ENCODE measurements at regions not wholly inside any gene's neighbourhood (a gene's known extent, or its start where the extent isn't known, plus 50 kb on each side); places are given as distances from the start of the nearest gene placed in this dataset.

- DNase-seq, result no peak
- Histone ChIP-seq H4K20me1 (ENCODE audit: insufficient read depth) (no peaks in the 10 kb centered on the region), H3K4me2 (no peak overlapping the region), H3K9ac (no peak overlapping the region), H2AFZ (ENCODE audit: low read depth) (no peak overlapping the region), H3F3A (replicated peaks; ENCODE audit: insufficient read depth) (no peaks in the 10 kb centered on the region), H3K4me1 (ENCODE audit: control insufficient read depth in 1 of 2, insufficient read depth in 2 of 2, low read depth in 1 of 2, low read length in 1 of 2) (no peaks in the 10 kb centered on the region), H3K4me3 (ENCODE audit: low read depth in 2 of 2, low read length in 1 of 2) (no peak overlapping the region), H3K9me2 (no peaks in the 10 kb centered on the region), H3K79me2 (ENCODE audit: insufficient read depth) (no peaks in the 10 kb centered on the region), H3K27me3 (ENCODE audit: insufficient read depth) (no peaks in the 10 kb centered on the region), H3K27ac (ENCODE audit: low read depth in 2 of 2, low read length in 1 of 2) (no peak overlapping the region), H3K36me3 (replicated peaks in 1 of 2; ENCODE audit: control insufficient read depth in 1 of 2, insufficient read depth in 2 of 2, low read length in 1 of 2) (no peaks in the 10 kb centered on the region), H3K9me3 (no peaks in the 10 kb centered on the region)
- 0% methylated on average over 2 of the region's 2 CpGs for WGBS (ENCODE audit: low lambda C conversion rate)
- TF ChIP-seq RXRA (IDR thresholded peaks at IDR 0.05; ENCODE audit: borderline replicate concordance, low read depth) (no peak), MAX (IDR thresholded peaks at IDR 0.05; ENCODE audit: low read depth) (no peak), POLR2AphosphoS5 (IDR thresholded peaks at IDR 0.05; ENCODE audit: low read depth, low read length) (no peak), FOXJ3 (CRISPR knock-in tag; IDR thresholded peaks at IDR 0.05) (no peak), USF1 (IDR thresholded peaks at IDR 0.05; ENCODE audit: borderline replicate concordance, low read depth) (no peak), JUND (IDR thresholded peaks at IDR 0.05) (no peak), GABPA (IDR thresholded peaks at IDR 0.05; ENCODE audit: low read depth) (no peak), SMC3 (IDR thresholded peaks at IDR 0.05; ENCODE audit: low read depth, low read length) (no peak), EP300 (IDR thresholded peaks at IDR 0.05; ENCODE audit: borderline replicate concordance in 1 of 2, low read depth in 1 of 2, low read length in 1 of 2) (no peak), RCOR1 (IDR thresholded peaks at IDR 0.05; ENCODE audit: low read length) (no peak), MXI1 (IDR thresholded peaks at IDR 0.05; ENCODE audit: low read depth, low read length) (no peak), FOSL2 (IDR thresholded peaks at IDR 0.05; ENCODE audit: borderline replicate concordance, low read depth) (no peak), NRF1 (IDR thresholded peaks at IDR 0.05; ENCODE audit: low read depth, low read length) (no peak), EZH2phosphoT487 (IDR thresholded peaks at IDR 0.05; ENCODE audit: borderline replicate concordance, low read depth) (no peak), FOXM1 (IDR thresholded peaks at IDR 0.05; ENCODE audit: low read depth) (no peak), MEF2A (IDR thresholded peaks at IDR 0.05; ENCODE audit: borderline replicate concordance, low read depth) (no peak), REST (IDR thresholded peaks at IDR 0.05; ENCODE audit: low read depth, low read length) (no peak), NFIC (IDR thresholded peaks at IDR 0.05; ENCODE audit: borderline replicate concordance) (no peak), RFX5 (IDR thresholded peaks at IDR 0.05; ENCODE audit: low read length) (no peak)
- TF ChIP-seq, protein P1, sequence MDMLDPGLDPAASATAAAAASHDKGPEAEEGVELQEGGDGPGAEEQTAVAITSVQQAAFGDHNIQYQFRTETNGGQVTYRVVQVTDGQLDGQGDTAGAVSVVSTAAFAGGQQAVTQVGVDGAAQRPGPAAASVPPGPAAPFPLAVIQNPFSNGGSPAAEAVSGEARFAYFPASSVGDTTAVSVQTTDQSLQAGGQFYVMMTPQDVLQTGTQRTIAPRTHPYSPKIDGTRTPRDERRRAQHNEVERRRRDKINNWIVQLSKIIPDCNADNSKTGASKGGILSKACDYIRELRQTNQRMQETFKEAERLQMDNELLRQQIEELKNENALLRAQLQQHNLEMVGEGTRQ (IDR thresholded peaks at IDR 0.05; ENCODE audit: borderline replicate concordance, low read depth, low read length), result no peak
- POLR2A ChIA-PET, result no interaction called here
- CTCF ChIA-PET, result no interaction called here
Observed at GRCh38 chr11:29707924-29708323, 308.9 kb downstream of the KCNA4 start.
